ENCODE measurements at regions not wholly inside any gene's neighbourhood (a gene's known extent, or its start where the extent isn't known, plus 50 kb on each side); places are given as distances from the start of the nearest gene placed in this dataset.
"Not testable (repeated sequence)": the region's sequence is repeated elsewhere in the genome, so short reads cannot be mapped to it uniquely, and the experiment has no call there.

DNA sequence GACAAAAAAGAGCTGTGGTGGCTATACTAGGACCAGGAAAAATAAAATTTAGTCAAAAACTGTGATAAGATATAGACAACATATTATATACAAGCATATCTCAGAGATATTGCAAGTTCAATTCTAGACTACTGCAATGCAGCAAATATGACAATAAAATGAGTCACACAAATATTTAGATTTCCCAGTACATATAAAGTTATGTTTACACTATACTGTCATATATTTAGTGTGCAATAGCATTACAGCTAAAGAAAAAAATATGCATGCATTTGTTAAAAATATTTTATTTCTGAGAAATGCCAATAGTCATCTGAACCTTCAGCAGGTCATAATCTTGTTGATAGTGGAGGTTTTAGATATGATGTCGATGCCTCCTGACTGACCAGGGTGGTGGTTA lies 72.1 kb downstream of the AKR1C4 start:
- no peak for DNase-seq

DNA sequence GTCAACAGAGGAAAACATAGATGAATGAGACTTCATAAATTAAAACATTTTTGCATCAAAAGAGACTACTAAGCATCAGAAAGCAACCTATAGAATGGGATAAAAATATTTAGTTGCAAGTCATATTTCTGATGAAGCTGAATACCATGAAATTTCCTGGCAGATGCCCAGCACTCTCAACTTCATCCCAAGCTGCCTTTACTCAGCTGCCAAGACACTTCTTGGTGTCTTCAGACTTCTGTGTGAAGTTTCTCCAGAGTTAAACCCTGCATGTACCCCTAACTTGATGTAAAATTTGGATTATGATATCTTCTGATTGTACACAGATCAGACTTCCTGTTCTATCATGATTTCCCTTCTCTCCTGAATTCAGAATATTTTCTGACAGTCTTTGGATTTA lies 73.2 kb downstream of the AKR1C4 start:
- DNase-seq: no peak

DNA sequence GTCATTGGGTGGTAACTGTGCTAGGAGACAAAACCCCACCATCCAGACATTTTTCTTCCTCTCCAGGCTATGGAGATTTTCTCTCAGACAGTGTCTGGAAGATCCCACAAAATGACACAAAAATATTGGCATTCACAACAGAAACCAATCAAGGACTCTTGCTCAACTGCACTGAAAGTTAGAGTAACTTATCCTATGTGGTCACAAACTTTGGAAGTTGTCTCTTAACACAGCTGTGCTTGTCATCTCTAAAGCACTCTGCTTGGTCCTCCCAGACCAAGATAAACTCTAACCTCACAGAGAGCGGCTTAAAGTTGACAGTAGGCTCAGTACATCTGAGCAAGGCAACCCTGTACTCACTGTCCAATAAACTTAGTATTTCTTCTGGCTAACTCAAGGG lies 74.9 kb downstream of the AKR1C4 start:
- no peak for DNase-seq

DNA sequence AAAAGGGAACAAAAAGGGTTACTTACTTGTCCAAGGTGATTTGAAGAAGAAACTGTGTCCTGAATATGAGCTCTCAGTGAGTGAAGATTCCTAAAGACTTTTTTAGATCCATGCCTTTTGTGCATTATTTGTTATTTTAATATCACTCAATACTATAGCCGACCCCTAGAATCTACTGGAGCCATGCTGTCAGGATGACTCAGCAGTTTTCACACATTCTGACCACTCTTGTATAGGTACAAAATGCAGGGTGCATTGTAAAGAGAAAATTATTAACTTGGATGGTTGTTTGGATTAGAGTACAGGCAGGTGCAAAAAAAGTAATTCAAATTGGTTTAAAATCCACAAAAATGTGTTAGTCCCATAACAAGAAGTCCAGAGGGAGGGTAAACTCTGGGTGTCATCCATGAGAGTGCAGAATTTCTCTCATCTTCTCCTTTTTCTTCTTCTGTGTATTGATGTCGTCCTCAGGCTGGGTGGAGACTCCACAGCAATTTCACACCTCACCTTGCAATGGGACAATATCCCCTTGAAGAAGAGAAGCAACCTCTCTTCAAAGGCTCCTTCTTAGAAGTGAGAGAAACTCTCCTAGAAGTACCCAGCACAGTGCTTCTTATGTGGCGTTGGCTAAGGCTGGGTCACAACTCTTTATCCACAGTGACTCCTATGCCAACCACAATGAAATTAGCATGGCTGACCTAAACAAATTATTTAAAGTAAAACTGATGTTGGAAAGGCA lies 75.6 kb downstream of the AKR1C4 start:
- DNase-seq: no peak

DNA sequence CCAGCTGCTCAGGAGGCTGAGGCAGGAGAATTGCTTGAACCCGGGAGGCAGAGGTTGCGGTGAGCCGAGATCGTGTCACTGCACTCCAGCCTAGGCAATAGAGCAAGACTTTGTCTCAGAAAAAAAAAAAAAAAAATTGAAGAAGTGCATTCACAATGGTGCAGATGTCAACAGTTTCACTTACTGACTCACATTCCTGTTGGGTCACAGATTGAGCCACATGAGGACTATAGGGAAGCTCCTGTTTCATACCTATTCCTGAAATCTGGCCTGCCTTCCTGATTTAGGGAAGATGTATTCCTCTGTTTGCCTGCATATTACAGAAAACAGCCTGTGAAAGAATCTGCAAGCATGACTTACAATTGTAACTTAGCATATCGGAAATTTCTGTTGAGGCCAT lies 78.2 kb downstream of the AKR1C4 start:
- DNase-seq: no peak

DNA sequence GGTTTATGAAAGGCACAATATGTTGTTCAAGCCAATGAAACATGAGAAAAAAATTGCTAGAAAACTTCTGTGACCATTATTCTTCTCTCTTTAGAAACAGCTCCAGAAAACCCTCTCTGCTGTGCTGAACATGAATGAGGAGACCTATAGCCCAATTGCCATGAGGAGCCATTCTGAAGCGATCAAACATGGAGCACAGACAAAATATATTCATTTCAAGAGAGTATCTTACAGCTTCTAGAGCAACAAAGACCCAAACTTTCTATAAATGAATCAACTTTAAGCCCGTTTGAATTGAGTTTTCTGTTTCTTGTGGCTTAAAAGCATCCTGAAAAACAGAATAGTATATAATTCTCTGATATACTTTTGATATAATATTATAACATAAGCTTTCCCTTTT lies 83.4 kb upstream of the UCN3 start:
- DNase-seq: no peak

DNA sequence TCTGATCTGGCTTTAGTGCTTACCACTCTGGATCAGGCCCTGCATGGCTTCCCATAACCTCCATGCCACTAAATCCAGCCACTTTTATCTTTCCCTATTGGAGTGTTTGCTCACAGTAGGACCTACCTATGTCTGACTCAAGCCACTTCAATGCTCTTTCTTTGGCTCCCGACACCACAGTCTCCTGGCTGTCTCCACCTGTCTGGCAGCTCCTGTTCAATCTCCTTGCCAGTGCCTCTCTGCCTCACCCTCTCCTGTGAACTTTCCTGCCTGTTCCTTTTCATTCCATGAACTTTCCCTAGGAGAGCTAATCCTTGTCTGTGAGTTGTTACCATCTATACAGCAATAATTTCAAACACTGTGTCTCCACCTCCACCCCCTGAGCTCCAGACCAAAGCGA lies 82.6 kb upstream of the UCN3 start:
- no peak for DNase-seq

DNA sequence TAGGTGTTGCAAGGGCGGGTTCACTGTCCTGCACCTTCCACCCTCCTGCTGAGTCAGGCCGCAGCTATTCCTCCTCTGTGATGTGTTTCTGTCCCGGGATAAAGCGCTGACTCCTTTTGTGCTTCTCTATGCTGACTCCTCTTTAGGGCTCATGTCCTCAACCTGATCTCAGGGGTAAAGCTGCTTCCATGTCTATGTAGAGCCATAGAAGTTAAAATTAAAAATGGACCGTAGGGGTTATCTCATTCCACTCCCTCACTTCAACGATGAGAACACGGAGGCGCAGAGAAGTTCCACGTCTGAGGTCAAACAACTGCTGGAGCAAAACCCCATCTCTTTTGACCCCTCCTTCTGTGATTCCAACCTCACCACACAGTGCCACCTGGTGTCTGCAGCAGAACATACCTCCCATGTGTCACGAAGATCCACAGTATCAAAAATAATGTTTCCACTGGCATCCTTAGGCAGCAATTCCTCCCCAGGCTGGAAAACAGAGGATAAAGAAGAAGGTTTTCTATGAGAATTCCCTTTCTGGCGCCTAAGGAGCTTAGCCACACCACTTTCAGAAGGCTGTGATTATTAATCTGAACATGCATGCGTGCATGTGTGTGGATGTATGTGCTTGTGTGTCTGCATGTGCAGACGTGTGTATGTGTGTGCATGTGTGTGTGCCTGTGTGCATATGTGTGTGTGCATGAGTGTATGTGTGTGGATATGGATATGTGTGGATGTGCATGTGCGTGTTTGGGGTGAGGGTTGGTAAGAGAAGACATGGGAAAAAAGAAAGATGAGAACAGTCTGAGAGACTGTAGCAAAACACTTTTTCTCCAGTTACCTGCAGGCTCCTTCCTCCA lies 81.2 kb upstream of the UCN3 start:
- DNase-seq: peak; percentile 77

DNA sequence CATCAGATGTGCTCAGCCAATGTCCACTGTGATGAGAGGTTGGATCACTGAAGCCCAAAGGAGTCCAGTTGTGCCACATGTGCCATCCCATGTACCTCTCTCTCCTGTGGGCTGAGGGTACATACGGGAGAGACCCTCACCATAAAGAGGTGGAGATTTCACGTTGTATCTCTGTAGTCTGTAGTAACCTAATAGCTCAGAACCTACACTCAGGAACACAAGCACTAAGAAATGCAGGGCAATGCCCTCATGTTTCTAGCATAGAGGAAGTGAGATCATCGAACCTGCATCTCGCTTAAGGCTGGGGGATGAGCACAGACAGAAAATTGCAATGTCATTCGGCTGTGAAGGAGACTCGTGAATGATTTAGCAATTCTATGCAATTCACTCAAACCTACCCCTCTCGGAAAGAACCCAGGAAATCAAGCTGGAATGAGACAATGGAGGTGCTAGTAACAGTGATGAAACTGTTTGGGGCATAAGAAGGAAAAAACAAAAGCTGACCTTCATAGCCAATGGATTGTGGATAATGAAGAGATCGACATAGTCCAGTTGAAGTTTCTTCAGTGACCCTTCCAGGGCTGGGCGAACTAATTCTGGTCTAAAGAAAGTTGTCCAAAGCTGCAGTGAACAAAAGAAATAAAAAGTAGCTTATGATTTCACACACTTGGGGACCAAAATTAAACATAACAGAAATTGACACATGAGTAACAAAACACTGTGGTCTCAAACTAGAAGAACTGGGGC lies 80.3 kb upstream of the UCN3 start:
- DNase-seq: peak; percentile 26

DNA sequence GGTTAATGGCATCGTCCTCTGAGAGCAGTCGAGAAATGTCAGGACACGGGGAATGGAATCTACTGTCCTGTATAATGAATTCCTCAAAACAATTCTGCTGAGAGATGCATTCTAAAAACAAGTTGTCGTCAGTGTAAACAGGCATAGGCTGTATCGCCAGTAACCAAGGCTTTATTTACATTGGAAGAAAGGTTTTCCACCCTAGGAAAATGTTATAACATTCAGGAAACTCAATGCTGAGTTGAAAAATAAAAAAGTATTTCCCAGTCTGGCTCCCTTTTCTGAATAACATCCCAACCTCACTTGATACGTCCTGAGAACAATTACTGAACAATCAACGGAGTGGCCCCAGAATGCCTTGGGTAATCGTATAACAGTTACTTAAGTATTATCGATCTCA lies 79.6 kb upstream of the UCN3 start:
- no peak for DNase-seq

DNA sequence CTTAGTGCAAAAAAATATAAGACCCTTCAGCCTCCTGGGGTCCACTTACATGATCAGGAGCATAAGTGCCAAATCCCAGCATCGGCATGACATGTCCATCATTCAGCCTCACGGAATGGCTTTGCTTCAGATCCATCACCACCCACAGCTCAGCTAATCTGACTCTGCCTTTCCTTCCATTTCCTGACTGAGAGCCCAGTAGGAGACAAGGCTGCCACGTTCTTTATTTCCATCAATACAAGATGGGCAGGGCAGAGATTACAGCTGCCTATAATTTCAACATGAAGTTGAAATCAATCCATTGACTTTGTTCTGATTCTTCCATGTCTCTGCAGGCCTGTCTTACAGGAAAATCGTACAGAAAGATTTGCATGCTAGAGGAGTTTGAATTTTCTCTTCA lies 76.4 kb upstream of the UCN3 start:
- no peak for DNase-seq

DNA sequence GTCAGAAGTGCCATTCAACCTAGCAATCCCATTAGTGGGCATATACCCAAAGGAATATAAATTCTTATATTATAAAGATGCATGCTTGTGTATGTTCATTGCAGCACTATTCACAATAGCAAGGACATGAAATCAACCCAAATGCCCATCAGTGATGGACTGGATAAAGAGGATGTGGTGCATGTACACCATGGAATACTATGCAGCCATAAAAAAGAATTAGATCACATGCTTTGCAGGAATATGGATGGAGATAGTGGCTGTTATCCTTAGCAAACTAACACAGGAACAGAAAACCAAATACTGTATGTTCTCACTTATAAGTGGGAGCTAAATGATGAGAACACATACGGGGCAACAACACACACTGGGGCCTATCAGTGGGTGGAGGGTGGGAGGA lies 75.5 kb upstream of the UCN3 start:
- not testable (repeated sequence) for DNase-seq

DNA sequence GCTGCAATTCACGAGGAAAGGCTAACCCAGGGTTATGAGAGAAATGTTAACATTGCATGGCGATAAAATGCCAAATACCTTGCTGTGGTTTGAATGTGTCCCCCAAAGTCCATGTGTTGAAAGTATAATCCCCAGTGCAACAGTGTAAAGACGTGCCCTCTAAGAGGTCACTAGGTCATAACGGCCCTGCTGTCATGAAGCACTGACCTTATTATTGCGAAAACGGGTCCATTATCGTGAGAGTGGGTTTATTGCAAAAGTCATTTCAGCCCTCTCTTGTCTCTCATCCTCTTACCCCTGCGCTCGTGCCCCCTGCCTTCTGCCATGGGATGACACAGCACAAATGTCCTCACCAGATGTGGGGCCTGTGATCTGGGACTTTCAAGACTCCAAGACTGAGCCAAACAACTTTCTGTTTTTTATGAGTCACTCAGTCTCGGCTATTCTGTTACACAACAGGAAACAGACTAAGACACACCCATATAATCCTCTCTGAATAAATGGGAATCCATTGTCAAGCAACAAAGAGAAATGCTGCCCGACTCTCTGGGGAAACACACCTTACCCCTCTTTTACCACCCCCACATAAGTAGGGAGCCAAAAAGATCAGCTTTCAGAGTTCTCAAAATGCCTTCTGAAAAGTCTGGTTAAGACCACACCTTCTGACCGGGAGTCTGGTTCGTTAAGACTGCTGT lies 73.1 kb upstream of the UCN3 start:
- DNase-seq: peak; percentile 69

DNA sequence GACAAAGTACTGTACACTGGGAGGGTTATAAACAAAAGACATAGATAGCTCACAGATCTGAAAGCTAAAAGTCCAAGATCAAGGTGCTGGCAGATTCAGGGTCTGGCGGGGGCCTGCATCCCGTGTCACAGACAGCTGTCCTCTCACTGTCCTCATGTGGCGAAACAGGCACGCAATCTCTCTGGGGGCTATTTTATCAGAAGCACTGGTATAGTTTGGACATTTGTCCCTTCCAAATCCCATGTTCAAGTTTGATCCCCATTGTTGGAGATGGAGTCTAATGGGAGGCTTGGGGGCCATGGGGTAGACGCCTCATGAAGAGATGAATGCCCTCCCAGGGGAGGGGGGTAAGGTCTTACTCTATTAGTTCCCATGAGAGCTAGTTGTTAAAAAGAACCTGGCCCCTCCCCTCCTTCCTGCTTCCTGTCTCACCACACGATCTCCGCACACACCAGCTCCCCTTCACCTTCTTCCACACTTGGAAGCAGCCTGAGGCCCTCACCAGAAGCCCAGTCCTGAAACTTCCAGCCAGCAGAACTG lies 72.5 kb upstream of the UCN3 start:
- DNase-seq: peak; percentile 58

DNA sequence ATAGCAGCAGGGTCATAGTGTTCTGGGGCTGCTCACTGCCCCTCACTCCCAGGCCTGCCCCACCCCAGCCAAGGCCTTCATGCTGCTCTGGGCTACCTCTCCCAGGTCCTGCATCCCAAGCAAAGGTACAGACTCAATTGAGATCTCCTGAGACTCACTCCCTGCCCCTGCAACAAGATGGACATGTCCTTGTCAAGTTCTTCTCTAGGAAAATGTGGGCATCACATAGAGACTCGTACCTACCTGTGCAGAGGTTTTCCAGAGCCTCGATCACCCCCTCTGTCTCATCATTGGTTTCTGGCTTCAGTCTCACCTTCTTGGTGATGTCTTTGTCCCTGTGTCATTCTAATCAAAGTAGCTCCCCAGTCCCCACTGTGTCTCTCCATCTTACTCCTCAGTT lies 71.8 kb upstream of the UCN3 start:
- not testable (repeated sequence) for DNase-seq

DNA sequence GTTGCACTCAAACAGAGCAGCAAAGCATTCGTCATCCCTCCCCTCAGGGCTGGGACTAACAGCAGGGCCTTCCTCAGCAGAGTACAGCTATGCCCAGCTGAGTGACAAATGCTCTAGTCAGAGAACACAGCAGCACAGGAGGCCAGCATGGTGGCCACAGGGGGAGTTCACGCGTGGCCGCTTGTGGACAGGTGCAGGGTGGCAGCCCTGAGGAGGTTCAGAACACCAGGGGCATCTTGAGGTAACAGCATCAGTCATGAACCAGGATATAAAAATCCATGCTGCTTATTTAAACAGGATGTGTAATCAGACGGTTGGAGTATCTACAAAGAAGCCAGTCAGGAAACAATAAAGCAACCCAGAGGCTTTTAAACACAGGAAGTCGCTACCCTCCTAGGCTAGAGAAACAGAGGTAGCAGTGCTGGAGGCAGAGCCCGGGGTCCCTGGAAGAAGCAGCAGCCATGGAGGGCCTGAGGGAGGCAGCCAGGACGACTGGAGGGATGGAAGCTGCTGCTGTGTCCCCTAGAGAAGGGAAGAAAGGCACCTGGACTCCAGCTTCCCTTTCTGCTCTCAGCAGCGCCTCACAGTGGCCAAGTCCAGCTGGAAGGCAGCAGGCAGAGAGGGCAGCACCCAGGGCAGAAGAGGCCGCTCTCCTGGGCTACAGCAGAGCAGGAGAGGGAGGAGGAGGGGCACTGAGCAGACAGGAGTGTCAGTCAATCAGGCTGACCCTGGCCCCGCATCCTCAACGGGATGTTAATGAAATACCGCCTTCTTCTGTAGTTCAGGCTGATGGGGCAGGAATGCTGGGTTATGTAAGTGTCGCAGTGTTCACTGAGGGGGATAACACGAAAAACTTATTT lies 70.8 kb upstream of the UCN3 start:
- peak; percentile 90 for DNase-seq

DNA sequence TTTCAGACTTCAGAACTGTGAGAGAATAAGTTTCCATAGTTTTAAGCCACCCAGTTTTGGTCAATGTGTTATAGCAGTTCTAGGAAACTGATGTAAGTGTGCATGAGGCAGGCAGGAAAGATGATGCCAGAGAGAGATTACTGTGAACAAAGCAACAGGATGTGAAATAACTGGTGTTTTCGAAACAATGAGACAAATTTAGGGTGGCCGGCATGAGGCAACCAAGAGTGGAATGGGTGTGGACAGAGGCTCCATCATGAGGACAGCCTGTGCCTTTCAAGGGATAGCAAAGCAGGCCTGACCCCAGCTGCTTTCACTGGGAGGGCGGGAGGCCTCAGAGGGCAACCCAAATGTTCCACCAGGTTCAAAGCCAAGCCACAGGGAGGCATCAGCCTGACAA lies 67.3 kb upstream of the UCN3 start:
- peak; percentile 42 for DNase-seq

DNA sequence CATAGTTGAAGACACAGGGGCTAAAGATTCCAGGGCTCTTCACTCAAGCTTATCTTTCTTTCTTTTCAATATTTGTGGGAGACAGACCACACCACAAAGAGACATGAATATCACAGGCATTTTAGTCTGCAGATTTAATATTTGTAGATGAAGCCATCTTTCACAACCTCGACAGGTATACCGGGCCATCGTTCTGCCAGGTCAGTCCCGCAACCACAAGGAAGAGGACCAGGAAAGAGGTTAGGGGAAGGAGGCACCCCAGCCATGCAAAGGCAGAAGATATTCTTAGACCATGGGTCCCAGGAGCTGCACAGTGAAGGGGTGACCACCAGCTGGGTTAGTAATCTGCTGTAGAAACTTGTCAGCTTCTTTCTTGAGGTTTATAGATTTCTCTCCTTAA lies 66.8 kb upstream of the UCN3 start:
- no peak for DNase-seq

DNA sequence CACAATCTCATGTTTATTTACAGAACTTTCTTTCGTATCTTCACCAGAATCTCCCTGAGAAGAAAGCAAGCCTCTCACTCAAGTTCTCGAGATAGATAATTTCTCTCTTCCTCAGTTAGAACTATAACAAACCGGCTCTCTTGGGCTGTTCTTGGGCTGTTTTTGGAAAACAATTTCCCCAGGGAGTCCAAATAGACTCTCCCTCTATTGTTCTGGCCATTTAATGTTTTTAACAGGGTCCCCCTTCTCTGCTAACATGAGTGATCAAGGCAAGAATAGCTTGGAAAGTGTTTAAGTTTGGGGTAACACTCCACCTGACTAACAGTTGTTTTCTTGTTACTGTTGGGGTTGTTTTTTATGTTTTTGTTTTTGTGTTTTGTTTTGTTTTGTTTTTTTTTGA lies 64.8 kb upstream of the UCN3 start:
- no peak for DNase-seq

DNA sequence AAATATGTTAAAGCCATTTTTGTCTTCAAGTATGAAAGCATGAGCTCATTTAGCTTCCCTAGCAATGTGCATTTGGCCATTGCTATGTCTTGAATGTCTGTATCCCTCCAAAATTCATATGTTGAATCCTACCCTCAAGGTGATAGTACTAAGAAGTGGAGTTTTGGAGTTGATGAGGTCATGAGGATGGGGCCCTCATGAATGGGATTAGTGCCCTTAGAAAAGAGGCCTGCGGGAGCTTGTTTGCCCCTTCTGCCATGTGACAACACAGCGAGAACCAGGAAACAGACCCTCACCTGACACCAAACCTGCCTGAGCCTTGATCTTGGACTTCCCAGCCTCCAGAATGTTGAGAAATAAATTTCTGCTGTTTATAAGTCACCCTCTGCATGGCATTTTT lies 61.3 kb upstream of the UCN3 start:
- DNase-seq: no peak

DNA sequence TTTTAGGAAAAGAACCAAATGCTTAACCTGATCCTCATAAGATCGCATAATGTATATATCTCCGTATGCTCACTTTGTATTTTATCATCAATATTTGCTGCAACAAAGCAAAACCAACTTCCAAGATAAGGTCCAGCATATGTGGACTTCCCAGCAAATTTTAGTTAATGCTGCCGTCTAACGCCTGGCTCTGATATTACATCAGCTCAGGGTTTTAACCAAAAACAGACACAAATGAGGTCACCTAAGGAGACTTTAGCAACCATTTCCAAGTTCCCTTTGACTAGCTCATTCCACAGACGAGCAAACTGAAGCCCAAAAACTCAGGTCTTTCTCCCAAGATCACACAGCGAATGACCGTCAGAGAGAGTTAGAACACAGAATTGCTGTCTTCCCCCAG lies 59.4 kb upstream of the UCN3 start:
- no peak for DNase-seq

DNA sequence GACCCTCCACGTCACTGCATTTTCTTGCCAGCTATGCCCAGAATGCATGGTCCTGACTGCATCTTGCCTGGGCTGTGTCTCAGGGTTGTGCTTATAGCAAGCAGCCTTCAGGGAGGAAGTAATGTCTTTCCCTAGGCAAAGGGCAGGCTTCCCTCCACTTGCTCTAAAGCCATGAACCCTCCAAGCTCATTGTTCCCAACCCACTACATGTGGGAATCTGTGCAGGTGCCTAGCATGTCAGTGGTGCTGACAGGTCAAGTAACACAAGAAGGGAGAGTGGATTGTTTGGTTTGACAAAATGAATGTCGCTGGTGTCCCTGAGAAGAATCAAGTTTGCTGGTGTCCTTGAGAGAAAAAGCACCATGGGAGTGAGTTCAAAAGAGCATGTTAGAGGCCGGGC lies 53.9 kb upstream of the UCN3 start:
- DNase-seq: no peak
